Parathyroid adenoma (tissue), 2 donors: ENCODE measurements at regions not wholly inside any gene's neighbourhood (a gene's known extent, or its start where the extent isn't known, plus 50 kb on each side); places are given as distances from the start of the nearest gene placed in this dataset.

Experiments
- H2AFZ ChIP-seq: fragments of 300-600 bp; sonication (generic); one replicate; pipeline ENCODE4 v1.7.0; 2017; ENCODE audit warnings: antibody characterized with exemption, mild to moderate bottlenecking
- H3K27ac ChIP-seq: fragments of 300-600 bp; sonication (generic); one replicate; pipeline ENCODE4 v1.7.0; 2017
- H3K27me3 ChIP-seq: fragments of 300-600 bp; sonication (generic); one replicate; pipeline ENCODE4 v1.7.0; 2017; ENCODE audit warnings: low read length; ENCODE audit not compliant: control insufficient read depth, insufficient read depth
- H3K36me3 ChIP-seq: fragments of 300-600 bp; sonication (generic); one replicate; pipeline ENCODE4 v1.7.0; 2017; ENCODE audit warnings: low read length; ENCODE audit not compliant: control insufficient read depth, insufficient read depth
- H3K4me1 ChIP-seq: fragments of 300-600 bp; sonication (generic); one replicate; pipeline ENCODE4 v1.7.0; 2017; ENCODE audit warnings: control low read depth
- H3K4me2 ChIP-seq: fragments of 300-600 bp; sonication (generic); one replicate; pipeline ENCODE4 v1.7.0; 2017; ENCODE audit warnings: low read length
- H3K4me3 ChIP-seq: fragments of 300-600 bp; sonication (generic); one replicate; pipeline ENCODE4 v1.7.0; 2017; ENCODE audit warnings: low read depth, low read length
- H3K79me2 ChIP-seq: fragments of 300-600 bp; sonication (generic); one replicate; pipeline ENCODE4 v1.7.0; 2017; ENCODE audit warnings: control low read depth
- H3K9ac ChIP-seq: fragments of 300-600 bp; sonication (generic); one replicate; pipeline ENCODE4 v1.7.0; 2017; ENCODE audit warnings: mild to moderate bottlenecking
- H3K9me3 ChIP-seq: fragments of 300-600 bp; sonication (generic); one replicate; pipeline ENCODE4 v1.7.0; 2017; ENCODE audit warnings: low read length; ENCODE audit not compliant: control insufficient read depth
- TF ChIP-seq, protein P1 (sequence below): fragments of 300-600 bp; sonication (generic); IDR thresholded peaks from one replicate; pipeline ENCODE4 v1.7.0; 2017; ENCODE audit warnings: antibody characterized with exemption, mild to moderate bottlenecking
- donor health status: primary hyperparathyroidism.

DNA sequence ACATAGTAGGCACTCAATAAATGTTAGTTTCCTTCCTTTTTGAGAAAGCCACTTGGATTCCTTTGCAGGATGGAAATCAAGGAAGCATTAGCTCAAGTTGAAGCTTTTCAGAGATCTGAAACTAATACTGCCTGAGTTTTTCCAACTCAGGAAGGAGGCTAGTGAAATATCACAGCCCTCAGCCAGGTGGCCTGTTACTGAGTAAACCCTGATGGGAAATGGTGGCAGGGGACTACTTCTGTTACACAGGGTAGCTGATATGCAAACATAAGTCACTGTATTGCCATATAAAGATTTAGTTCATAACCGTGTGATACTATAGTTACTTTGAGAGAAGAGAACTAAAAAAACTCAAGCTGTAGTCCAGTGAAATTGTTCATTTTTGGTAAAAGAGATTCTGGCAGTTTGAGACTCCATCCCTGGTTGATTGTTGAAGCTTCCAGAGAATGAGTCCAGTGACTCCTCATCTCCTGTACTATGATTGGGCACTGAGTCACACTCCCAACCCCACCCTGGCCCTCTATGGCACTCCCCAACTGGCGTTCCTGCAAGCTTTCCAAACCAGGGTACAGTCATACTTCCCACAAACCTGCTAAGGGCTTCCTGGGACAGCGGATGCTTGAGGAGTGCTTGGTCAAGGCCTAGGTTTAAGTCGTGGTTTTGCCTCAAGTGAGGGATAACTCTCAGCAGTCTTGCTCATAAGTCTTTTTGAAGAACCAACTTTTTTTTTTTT, 81.8 kb downstream of the MID1IP1 start:
- Histone ChIP-seq H3K36me3 (no peaks in the 10 kb centered on the region), H3K27ac (no peak overlapping the region), H3K4me3 (no peak overlapping the region), H3K4me2 (no peak overlapping the region), H3K9me3 (no peaks in the 10 kb centered on the region), H3K79me2 (no peaks in the 10 kb centered on the region), H3K9ac (no peak overlapping the region), H3K4me1 (no peaks in the 10 kb centered on the region), H3K27me3 (no peaks in the 10 kb centered on the region), H2AFZ (no peak overlapping the region)
- TF ChIP-seq, protein P1, sequence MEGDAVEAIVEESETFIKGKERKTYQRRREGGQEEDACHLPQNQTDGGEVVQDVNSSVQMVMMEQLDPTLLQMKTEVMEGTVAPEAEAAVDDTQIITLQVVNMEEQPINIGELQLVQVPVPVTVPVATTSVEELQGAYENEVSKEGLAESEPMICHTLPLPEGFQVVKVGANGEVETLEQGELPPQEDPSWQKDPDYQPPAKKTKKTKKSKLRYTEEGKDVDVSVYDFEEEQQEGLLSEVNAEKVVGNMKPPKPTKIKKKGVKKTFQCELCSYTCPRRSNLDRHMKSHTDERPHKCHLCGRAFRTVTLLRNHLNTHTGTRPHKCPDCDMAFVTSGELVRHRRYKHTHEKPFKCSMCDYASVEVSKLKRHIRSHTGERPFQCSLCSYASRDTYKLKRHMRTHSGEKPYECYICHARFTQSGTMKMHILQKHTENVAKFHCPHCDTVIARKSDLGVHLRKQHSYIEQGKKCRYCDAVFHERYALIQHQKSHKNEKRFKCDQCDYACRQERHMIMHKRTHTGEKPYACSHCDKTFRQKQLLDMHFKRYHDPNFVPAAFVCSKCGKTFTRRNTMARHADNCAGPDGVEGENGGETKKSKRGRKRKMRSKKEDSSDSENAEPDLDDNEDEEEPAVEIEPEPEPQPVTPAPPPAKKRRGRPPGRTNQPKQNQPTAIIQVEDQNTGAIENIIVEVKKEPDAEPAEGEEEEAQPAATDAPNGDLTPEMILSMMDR, result no peak

DNA sequence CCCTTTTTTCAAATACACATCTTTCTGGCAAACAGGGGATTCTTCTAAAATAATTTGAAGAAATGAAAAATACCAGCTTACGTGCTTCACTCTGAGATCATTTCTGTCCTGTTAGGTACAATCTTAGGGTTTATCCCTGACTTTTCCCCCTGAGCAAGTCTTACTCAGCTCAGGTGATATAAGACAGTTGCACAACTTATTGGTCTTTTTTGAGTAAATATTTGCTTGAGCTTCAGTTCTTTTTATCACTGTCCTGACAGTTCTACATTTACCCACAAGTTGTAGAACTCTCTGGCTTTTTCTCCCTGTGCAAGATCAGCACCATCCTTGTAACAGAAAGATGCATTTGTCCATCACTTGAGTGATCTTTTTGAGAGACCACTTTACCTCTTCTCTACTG, 84.9 kb downstream of the MID1IP1 start:
- TF ChIP-seq, protein P1, result no peak

DNA sequence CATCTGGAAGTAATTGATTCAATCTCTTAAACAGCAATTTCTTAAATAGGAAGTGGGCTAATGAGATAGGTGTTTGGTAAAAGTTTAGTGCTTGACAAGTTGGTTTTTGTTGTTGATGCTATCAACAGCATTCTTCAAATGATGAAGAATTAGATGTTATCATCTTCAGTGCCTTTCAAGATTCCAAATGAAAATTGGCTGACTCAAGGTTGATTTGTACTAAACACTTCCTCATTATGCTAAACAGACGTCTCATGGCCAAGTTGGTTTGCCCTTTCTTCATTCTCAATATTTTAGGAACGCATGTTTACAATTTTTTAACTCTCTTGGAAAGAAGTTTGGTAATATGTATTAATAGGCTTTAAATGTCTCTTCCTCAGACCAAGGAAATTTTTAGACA, 86.0 kb downstream of the MID1IP1 start:
- TF ChIP-seq, protein P1, result no peak

More for the DNA sequence above, 84.9 kb downstream of the MID1IP1 start:
- no peaks in the 10 kb centered on the region for H3K9me3 ChIP-seq
- H3K36me3 ChIP-seq, result no peaks in the 10 kb centered on the region
- no peak overlapping the region for H3K9ac ChIP-seq
- H3K4me1 ChIP-seq, result no peaks in the 10 kb centered on the region
- H2AFZ ChIP-seq, result no peak overlapping the region
- H3K27ac ChIP-seq, result no peak overlapping the region
- no peaks in the 10 kb centered on the region for H3K79me2 ChIP-seq
- H3K4me3 ChIP-seq, result no peak overlapping the region
- no peaks in the 10 kb centered on the region for H3K27me3 ChIP-seq
- no peak overlapping the region for H3K4me2 ChIP-seq

DNA sequence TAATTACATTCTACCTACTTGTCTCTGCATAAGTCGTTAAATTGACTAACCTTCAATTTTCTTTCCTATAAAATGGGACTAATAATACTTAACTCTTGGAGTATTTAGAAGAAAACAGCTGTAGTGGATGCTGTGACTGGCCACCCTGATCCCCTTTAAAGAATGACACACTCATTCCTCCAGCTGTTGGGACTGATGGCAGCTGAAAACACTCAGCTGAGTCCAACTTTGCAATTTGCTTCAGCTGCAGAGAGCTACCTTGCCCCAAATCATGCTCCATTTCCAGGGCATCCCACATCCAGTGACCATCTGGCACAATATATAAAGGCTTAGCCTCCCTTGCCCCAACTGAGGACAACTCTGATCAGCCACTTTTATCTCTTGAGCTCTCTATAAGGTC, 89.1 kb downstream of the MID1IP1 start:
- H3K4me3 ChIP-seq, result no peak overlapping the region
- no peaks in the 10 kb centered on the region for H3K36me3 ChIP-seq
- no peaks in the 10 kb centered on the region for H3K27me3 ChIP-seq
- H3K4me2 ChIP-seq, result no peak overlapping the region
- TF ChIP-seq, protein P1, result no peak
- H3K79me2 ChIP-seq, result no peaks in the 10 kb centered on the region
- H3K9ac ChIP-seq, result no peak overlapping the region
- H3K27ac ChIP-seq, result no peak overlapping the region
- no peak overlapping the region for H2AFZ ChIP-seq
- no peaks in the 10 kb centered on the region for H3K9me3 ChIP-seq
- no peaks in the 10 kb centered on the region for H3K4me1 ChIP-seq

More for the DNA sequence above, 86.0 kb downstream of the MID1IP1 start:
- Histone ChIP-seq H3K4me2 (no peak overlapping the region), H3K9me3 (no peaks in the 10 kb centered on the region), H2AFZ (no peak overlapping the region), H3K27ac (no peak overlapping the region), H3K9ac (no peak overlapping the region), H3K4me3 (no peak overlapping the region), H3K4me1 (no peaks in the 10 kb centered on the region), H3K27me3 (no peaks in the 10 kb centered on the region), H3K36me3 (no peaks in the 10 kb centered on the region), H3K79me2 (no peaks in the 10 kb centered on the region)

DNA sequence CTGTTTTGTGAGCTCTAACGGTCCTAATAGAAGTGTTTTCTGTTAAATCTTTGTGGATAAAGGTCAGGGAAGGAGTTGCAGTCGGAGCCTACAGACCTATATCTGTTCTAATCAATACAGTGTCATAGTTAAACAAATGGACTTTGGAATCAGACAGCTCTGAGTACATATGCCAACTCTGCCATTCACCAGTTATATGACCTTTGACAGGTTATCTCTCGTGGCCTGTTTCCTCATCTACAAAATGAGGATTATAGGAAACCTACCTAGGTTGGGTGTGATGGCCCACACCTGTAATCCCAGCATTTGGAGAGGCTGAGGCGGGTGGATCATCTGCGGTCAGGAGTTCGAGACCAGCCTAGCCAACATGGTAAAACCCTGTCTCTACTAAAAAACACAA, 89.7 kb downstream of the MID1IP1 start:
- TF ChIP-seq, protein P1, result no peak
- H3K9me3 ChIP-seq, result no peaks in the 10 kb centered on the region
- no peak overlapping the region for H3K4me3 ChIP-seq
- H2AFZ ChIP-seq, result no peak overlapping the region
- H3K36me3 ChIP-seq, result no peaks in the 10 kb centered on the region
- no peaks in the 10 kb centered on the region for H3K79me2 ChIP-seq
- H3K9ac ChIP-seq, result no peak overlapping the region
- H3K27ac ChIP-seq, result no peak overlapping the region
- H3K4me2 ChIP-seq, result no peak overlapping the region
- H3K27me3 ChIP-seq, result no peaks in the 10 kb centered on the region
- H3K4me1 ChIP-seq, result no peaks in the 10 kb centered on the region
